Astrocyte (in vitro differentiated cells and primary cell): ENCODE measurements at regions not wholly inside any gene's neighbourhood (a gene's known extent, or its start where the extent isn't known, plus 50 kb on each side); places are given as distances from the start of the nearest gene placed in this dataset.

Source experiments
- DNase-seq: peaks from one replicate; pipeline ENCODE4 v3.0.0-alpha.2; 2010; ENCODE audit warnings: low read depth
- FAIRE-seq: peaks from 2 replicates; lab custom pipeline; 2011; peaks lifted over from hg19 to GRCh38; lab: Jason Lieb, UNC
- H2AFZ ChIP-seq: 2 replicates; pipeline ENCODE4 v1.6.0; 2012; ENCODE audit warnings: low read depth, low read length, inconsistent platforms
- H3K27ac ChIP-seq: 2 replicates; pipeline ENCODE4 v1.5.1; 2011; ENCODE audit warnings: low read depth, low read length, inconsistent platforms
- H3K27me3 ChIP-seq: 2 replicates; pipeline ENCODE4 v1.6.0; 2011; ENCODE audit warnings: low read length, inconsistent platforms; ENCODE audit not compliant: insufficient read depth
- H3K36me3 ChIP-seq: 2 replicates; pipeline ENCODE4 v1.5.1; 2011; ENCODE audit warnings: low read length, inconsistent platforms; ENCODE audit not compliant: insufficient read depth
- H3K4me1 ChIP-seq: 2 replicates; pipeline ENCODE4 v1.5.1; 2011; ENCODE audit warnings: low read length, inconsistent platforms; ENCODE audit not compliant: insufficient read depth
- H3K4me2 ChIP-seq: 2 replicates; pipeline ENCODE4 v1.6.0; 2012; ENCODE audit warnings: low read length, inconsistent platforms
- H3K4me3 ChIP-seq: 2 replicates; pipeline ENCODE4 v1.5.1; 2011; ENCODE audit warnings: low read depth, mild to moderate bottlenecking, low read length, inconsistent platforms; ENCODE audit not compliant: insufficient read depth
- H3K79me2 ChIP-seq: 2 replicates; pipeline ENCODE4 v1.6.0; 2012; ENCODE audit warnings: mild to moderate bottlenecking, low read length, inconsistent platforms; ENCODE audit not compliant: insufficient read depth
- H3K9ac ChIP-seq: 2 replicates; pipeline ENCODE4 v1.6.0; 2012; ENCODE audit warnings: mild to moderate bottlenecking, low read length, inconsistent platforms
- H3K9me3 ChIP-seq: 2 replicates; pipeline ENCODE4 v1.5.1; 2012; ENCODE audit warnings: low read depth, mild to moderate bottlenecking, low read length, inconsistent platforms; ENCODE audit not compliant: insufficient read depth
- H4K20me1 ChIP-seq: 2 replicates; pipeline ENCODE4 v1.6.0; 2012; ENCODE audit warnings: low read length, inconsistent platforms; ENCODE audit not compliant: insufficient read depth
- H3K27ac Mint-ChIP-seq: one replicate; pipeline ENCODE4 v1.8.0; 2021; ENCODE audit warnings: mild to moderate bottlenecking, mixed read lengths; ENCODE audit not compliant: unreplicated experiment
- H3K27me3 Mint-ChIP-seq: one replicate; pipeline ENCODE4 v1.8.0; 2021; ENCODE audit warnings: low read depth, mixed read lengths; ENCODE audit not compliant: unreplicated experiment
- H3K36me3 Mint-ChIP-seq: one replicate; pipeline ENCODE4 v1.8.0; 2021; ENCODE audit warnings: low read depth, mixed read lengths; ENCODE audit not compliant: unreplicated experiment
- H3K4me1 Mint-ChIP-seq: one replicate; pipeline ENCODE4 v1.8.0; 2021; ENCODE audit warnings: low read depth, mixed read lengths; ENCODE audit not compliant: unreplicated experiment
- H3K4me3 Mint-ChIP-seq: one replicate; pipeline ENCODE4 v1.8.0; 2021; ENCODE audit warnings: mild to moderate bottlenecking, moderate library complexity, mixed read lengths; ENCODE audit not compliant: unreplicated experiment
- H3K9me3 Mint-ChIP-seq: one replicate; pipeline ENCODE4 v1.8.0; 2021; ENCODE audit warnings: mild to moderate bottlenecking, mixed read lengths; ENCODE audit not compliant: unreplicated experiment
- EZH2 ChIP-seq: IDR thresholded peaks from 2 replicates; pipeline ENCODE4 v1.6.1; 2012; ENCODE audit warnings: mild to moderate bottlenecking, low read length, inconsistent platforms; ENCODE audit not compliant: insufficient read depth
- TF ChIP-seq, protein P1 (sequence below): IDR thresholded peaks from 2 replicates; pipeline ENCODE4 v1.5.1; 2011; ENCODE audit warnings: low read depth, mild to moderate bottlenecking, inconsistent platforms, low read length, moderate library complexity; ENCODE audit not compliant: insufficient read depth

GRCh38 chr2:16296331-16297250 is 356.2 kb downstream of the MYCN start:
- Mint-ChIP-seq H3K27me3 (peaks cover 1% of the 10 kb centered on the region), H3K4me3 (no peak overlapping the region), H3K27ac (no peak overlapping the region), H3K4me1 (no peaks in the 10 kb centered on the region), H3K36me3 (no peaks in the 10 kb centered on the region), H3K9me3 (no peaks in the 10 kb centered on the region)
- Histone ChIP-seq H3K27me3 (no peaks in the 10 kb centered on the region), H3K27ac (no peak overlapping the region), H3K4me1 (no peaks in the 10 kb centered on the region), H3K36me3 (no peaks in the 10 kb centered on the region), H3K9ac (no peak overlapping the region), H4K20me1 (no peaks in the 10 kb centered on the region), H3K9me3 (peaks cover 3% of the 10 kb centered on the region), H3K4me3 (no peak overlapping the region), H2AFZ (no peak overlapping the region), H3K4me2 (no peak overlapping the region), H3K79me2 (no peaks in the 10 kb centered on the region)
- FAIRE-seq (no peak), DNase-seq (no peak)
- TF ChIP-seq, protein P1, sequence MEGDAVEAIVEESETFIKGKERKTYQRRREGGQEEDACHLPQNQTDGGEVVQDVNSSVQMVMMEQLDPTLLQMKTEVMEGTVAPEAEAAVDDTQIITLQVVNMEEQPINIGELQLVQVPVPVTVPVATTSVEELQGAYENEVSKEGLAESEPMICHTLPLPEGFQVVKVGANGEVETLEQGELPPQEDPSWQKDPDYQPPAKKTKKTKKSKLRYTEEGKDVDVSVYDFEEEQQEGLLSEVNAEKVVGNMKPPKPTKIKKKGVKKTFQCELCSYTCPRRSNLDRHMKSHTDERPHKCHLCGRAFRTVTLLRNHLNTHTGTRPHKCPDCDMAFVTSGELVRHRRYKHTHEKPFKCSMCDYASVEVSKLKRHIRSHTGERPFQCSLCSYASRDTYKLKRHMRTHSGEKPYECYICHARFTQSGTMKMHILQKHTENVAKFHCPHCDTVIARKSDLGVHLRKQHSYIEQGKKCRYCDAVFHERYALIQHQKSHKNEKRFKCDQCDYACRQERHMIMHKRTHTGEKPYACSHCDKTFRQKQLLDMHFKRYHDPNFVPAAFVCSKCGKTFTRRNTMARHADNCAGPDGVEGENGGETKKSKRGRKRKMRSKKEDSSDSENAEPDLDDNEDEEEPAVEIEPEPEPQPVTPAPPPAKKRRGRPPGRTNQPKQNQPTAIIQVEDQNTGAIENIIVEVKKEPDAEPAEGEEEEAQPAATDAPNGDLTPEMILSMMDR, result no peak
- TF ChIP-seq EZH2, result no peak

DNA sequence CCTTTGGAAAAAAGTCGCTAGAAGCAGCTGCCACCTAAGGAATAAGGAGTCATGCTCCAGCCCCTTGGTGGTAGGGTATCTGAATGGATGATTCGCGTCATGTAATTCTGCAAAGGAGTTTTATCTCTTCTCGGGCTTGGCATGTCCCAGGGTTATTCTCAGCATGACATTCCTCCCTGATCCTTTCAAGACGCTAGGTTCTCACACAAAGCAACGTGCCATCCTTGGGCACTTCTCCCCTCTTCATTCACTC is 355.6 kb downstream of the MYCN start:
- H3K4me3 ChIP-seq, result no peak overlapping the region
- TF ChIP-seq, protein P1, result no peak
- no peak for TF ChIP-seq EZH2
- H3K4me3 Mint-ChIP-seq, result no peak overlapping the region
- no peak overlapping the region for H3K27ac ChIP-seq
- H3K27me3 ChIP-seq, result no peaks in the 10 kb centered on the region
- no peak overlapping the region for H2AFZ ChIP-seq
- no peaks in the 10 kb centered on the region for H3K36me3 Mint-ChIP-seq
- H3K27ac Mint-ChIP-seq, result no peak overlapping the region
- H3K9ac ChIP-seq, result no peak overlapping the region
- H3K4me1 Mint-ChIP-seq, result no peaks in the 10 kb centered on the region
- FAIRE-seq, result no peak
- no peaks in the 10 kb centered on the region for H3K36me3 ChIP-seq
- no peak for DNase-seq
- no peaks in the 10 kb centered on the region for H3K79me2 ChIP-seq
- H3K27me3 Mint-ChIP-seq, result peaks cover 1% of the 10 kb centered on the region
- no peak overlapping the region for H3K4me2 ChIP-seq
- H3K9me3 Mint-ChIP-seq, result no peaks in the 10 kb centered on the region
- no peaks in the 10 kb centered on the region for H3K4me1 ChIP-seq
- H3K9me3 ChIP-seq, result peaks cover 3% of the 10 kb centered on the region
- H4K20me1 ChIP-seq, result no peaks in the 10 kb centered on the region

GRCh38 chr2:16294791-16295190 is 354.4 kb downstream of the MYCN start:
- TF ChIP-seq, protein P1, result no peak
- TF ChIP-seq EZH2, result no peak
- no peak overlapping the region for H3K4me3 Mint-ChIP-seq

More at GRCh38 chr2:16294791-16295190, 354.4 kb downstream of the MYCN start:
- Mint-ChIP-seq H3K27ac (no peak overlapping the region), H3K4me1 (no peaks in the 10 kb centered on the region), H3K27me3 (peaks cover 1% of the 10 kb centered on the region), H3K36me3 (no peaks in the 10 kb centered on the region), H3K9me3 (no peaks in the 10 kb centered on the region)
- Histone ChIP-seq H2AFZ (no peak overlapping the region), H3K36me3 (no peaks in the 10 kb centered on the region), H3K9me3 (peaks cover 3% of the 10 kb centered on the region), H3K27me3 (no peaks in the 10 kb centered on the region), H3K79me2 (no peaks in the 10 kb centered on the region), H3K4me1 (no peaks in the 10 kb centered on the region), H3K27ac (no peak overlapping the region), H3K4me3 (no peak overlapping the region), H3K9ac (no peak overlapping the region), H3K4me2 (no peak overlapping the region), H4K20me1 (no peaks in the 10 kb centered on the region)
- DNase-seq (no peak), FAIRE-seq (no peak)
